GM23338 (cell line): ENCODE measurements at regions not wholly inside any gene's neighbourhood (a gene's known extent, or its start where the extent isn't known, plus 50 kb on each side); places are given as distances from the start of the nearest gene placed in this dataset.

Source experiments
- ATAC-seq: fragments of 200-7000 bp; cut with Tn5 transposase; 3 replicates; pipeline ENCODE4 v1.9.1; 2020
- DNase-seq: peaks from one replicate; pipeline ENCODE4 v3.0.0-alpha.2; 2015; ENCODE audit warnings: low spot score
- H2AFZ ChIP-seq: fragments of 200-600 bp; sonication (generic); 2 replicates; pipeline ENCODE4 v1.8.0; 2016; ENCODE audit warnings: antibody characterized with exemption, mild to moderate bottlenecking, moderate library complexity
- H3F3A ChIP-seq: fragments of 200-600 bp; sonication (generic); replicated peaks from 2 replicates; pipeline ENCODE4 v1.8.0; 2017; ENCODE audit warnings: antibody characterized with exemption, mixed run types, low read depth
- H3K27ac ChIP-seq: fragments of 200-600 bp; sonication (generic); 2 replicates; pipeline ENCODE4 v1.6.1; 2016; ENCODE audit warnings: low read depth
- H3K27me3 ChIP-seq: fragments of 200-600 bp; sonication (generic); 2 replicates; pipeline ENCODE4 v1.8.0; 2016; ENCODE audit warnings: mild to moderate bottlenecking, mixed run types, moderate library complexity; ENCODE audit not compliant: insufficient read depth
- H3K36me3 ChIP-seq: fragments of 200-600 bp; sonication (generic); 2 replicates; pipeline ENCODE4 v1.8.0; 2016; ENCODE audit warnings: mild to moderate bottlenecking; ENCODE audit not compliant: insufficient read depth
- H3K4me1 ChIP-seq: fragments of 200-600 bp; sonication (generic); 2 replicates; pipeline ENCODE4 v1.8.0; 2016; ENCODE audit warnings: mild to moderate bottlenecking, moderate library complexity; ENCODE audit not compliant: insufficient read depth
- H3K4me2 ChIP-seq: fragments of 200-600 bp; sonication (generic); 2 replicates; pipeline ENCODE4 v1.7.1; 2017; ENCODE audit warnings: mixed run types
- H3K4me3 ChIP-seq: fragments of 200-600 bp; sonication (generic); 2 replicates; pipeline ENCODE4 v1.6.1; 2016; ENCODE audit warnings: mixed run types
- H3K79me2 ChIP-seq: fragments of 200-600 bp; sonication (generic); replicated peaks from 2 replicates; pipeline ENCODE4 v1.8.0; 2017; ENCODE audit warnings: mild to moderate bottlenecking; ENCODE audit not compliant: insufficient read depth
- H3K9me2 ChIP-seq: fragments of 200-600 bp; sonication (generic); 2 replicates; pipeline ENCODE4 v1.8.0; 2017; ENCODE audit not compliant: insufficient read depth
- H4K20me1 ChIP-seq: fragments of 200-600 bp; sonication (generic); replicated peaks from 2 replicates; pipeline ENCODE4 v1.8.0; 2017; ENCODE audit warnings: mild to moderate bottlenecking; ENCODE audit not compliant: insufficient read depth
- H3K27ac Mint-ChIP-seq: 2 replicates; pipeline ENCODE4 v1.8.0; 2020; ENCODE audit warnings: inconsistent platforms, mild to moderate bottlenecking, moderate library complexity, mixed read lengths
- H3K27me3 Mint-ChIP-seq: 3 replicates; pipeline ENCODE4 v1.8.0; 2022; ENCODE audit warnings: low read depth, mild to moderate bottlenecking, moderate library complexity, mixed read lengths, inconsistent platforms; ENCODE audit not compliant: insufficient read depth, poor library complexity
- H3K36me3 Mint-ChIP-seq: 3 replicates; pipeline ENCODE4 v1.8.0; 2021; ENCODE audit warnings: low read depth, mild to moderate bottlenecking, inconsistent platforms, moderate library complexity, mixed read lengths
- H3K4me1 Mint-ChIP-seq: 3 replicates; pipeline ENCODE4 v1.8.0; 2020; ENCODE audit warnings: mild to moderate bottlenecking, inconsistent platforms, mixed read lengths
- H3K4me3 Mint-ChIP-seq: 3 replicates; pipeline ENCODE4 v1.8.0; 2021; ENCODE audit warnings: moderate library complexity, mild to moderate bottlenecking, inconsistent platforms, mixed read lengths
- H3K9me3 Mint-ChIP-seq: 3 replicates; pipeline ENCODE4 v1.8.0; 2020; ENCODE audit warnings: moderate library complexity, mild to moderate bottlenecking, inconsistent platforms, mixed read lengths
- CREB1 ChIP-seq: fragments of 250-450 bp; sonication (Bioruptor Pico); IDR thresholded peaks from 2 replicates; pipeline ENCODE4 v1.5.0; 2020; ENCODE audit warnings: low read depth, mild to moderate bottlenecking, moderate library complexity
- ETS1 ChIP-seq: IDR thresholded peaks from 2 replicates; pipeline ENCODE4 v1.6.1; 2016; ENCODE audit warnings: antibody characterized with exemption
- EZH2 ChIP-seq: fragments of 200-600 bp; sonication (generic); IDR thresholded peaks from one replicate; pipeline ENCODE4 v1.8.0; 2017; ENCODE audit warnings: antibody characterized with exemption, mild to moderate bottlenecking, low read depth; ENCODE audit not compliant: unreplicated experiment
- EZH2phosphoT487 ChIP-seq: fragments of 200-600 bp; sonication (generic); IDR thresholded peaks from one replicate; pipeline ENCODE4 v1.8.1; 2018; ENCODE audit warnings: antibody characterized with exemption; ENCODE audit not compliant: unreplicated experiment
- JUNB ChIP-seq: IDR thresholded peaks from one replicate; pipeline ENCODE4 v1.6.1; 2016; ENCODE audit warnings: antibody characterized with exemption; ENCODE audit not compliant: unreplicated experiment
- NANOG ChIP-seq: IDR thresholded peaks from 2 replicates; pipeline ENCODE4 v1.6.1; 2016; ENCODE audit warnings: antibody characterized with exemption, borderline replicate concordance
- STAT1 ChIP-seq: IDR thresholded peaks from one replicate; pipeline ENCODE4 v1.6.1; 2016; ENCODE audit warnings: antibody characterized with exemption; ENCODE audit not compliant: unreplicated experiment
- ZNF462 ChIP-seq: fragments of 250-450 bp; sonication (Bioruptor Pico); IDR thresholded peaks from 2 replicates; pipeline ENCODE4 v1.5.0; 2020; ENCODE audit warnings: mild to moderate bottlenecking, moderate library complexity

DNA sequence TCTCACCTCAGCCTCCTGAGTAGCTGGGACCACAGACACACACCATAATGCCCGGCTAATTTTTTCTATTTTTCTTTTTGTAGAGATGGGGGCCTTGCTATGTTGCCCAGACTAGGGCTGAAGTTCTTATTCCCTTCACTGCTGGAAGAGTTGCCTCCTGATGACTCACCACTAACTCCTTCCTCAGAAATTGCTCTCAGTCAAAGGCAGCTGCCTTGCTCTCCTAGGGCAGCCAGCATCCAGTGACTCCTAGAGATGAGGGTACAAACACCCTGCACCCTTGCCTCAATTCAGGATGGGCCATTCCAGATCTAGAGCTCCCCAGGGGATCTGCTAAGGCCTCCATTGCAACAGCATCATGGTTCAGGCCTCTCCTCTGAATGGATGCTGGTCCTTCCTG lies 54.0 kb upstream of the RASSF8 start (continued):
- TF ChIP-seq ZNF462, result no peak

DNA sequence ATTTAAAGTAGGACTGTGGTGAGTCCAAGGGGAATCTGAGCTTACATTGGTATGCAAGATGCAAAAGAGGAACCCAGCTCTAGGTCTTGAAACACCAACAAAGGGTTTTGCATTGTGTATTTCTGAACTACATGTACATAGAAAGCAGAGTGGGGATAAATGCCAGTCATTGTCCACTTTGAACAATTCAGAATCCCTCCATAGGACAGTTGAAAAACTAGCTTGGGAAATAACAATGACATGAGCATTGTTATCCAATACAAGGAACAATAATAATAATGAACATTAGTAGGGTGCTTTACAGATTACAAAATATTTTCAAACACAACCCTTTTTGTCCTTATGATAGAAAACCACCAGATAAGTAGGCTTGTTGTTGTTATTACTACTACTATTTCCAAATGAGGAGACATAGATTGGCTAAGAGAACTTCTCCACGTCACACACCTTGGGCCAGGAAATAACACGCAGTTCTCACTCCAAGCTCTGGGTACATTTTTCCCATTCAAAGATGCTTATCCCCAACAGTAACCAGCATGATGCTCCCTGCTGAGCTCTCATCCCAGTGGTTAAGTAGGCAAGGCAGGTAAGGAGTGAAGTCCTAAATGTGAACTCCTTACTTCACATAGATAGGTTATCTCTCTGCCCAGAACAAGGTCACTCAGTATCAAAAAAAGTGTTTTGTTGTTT lies 51.7 kb upstream of the RASSF8 start:
- H3K9me2 ChIP-seq, result peaks cover 8% of the 10 kb centered on the region
- no peaks in the 10 kb centered on the region for H3K27me3 ChIP-seq
- no peaks in the 10 kb centered on the region for H3K9me3 Mint-ChIP-seq
- no peaks in the 10 kb centered on the region for H3K27me3 Mint-ChIP-seq
- no peak overlapping the region for H3K27ac ChIP-seq
- H3K4me2 ChIP-seq, result no peak overlapping the region
- H3K27ac Mint-ChIP-seq, result no peak overlapping the region
- DNase-seq (no peak), ATAC-seq (no peak)
- H3K79me2 ChIP-seq, result no peaks in the 10 kb centered on the region
- no peaks in the 10 kb centered on the region for H4K20me1 ChIP-seq
- H3K36me3 ChIP-seq, result no peaks in the 10 kb centered on the region
- no peaks in the 10 kb centered on the region for H3K4me1 Mint-ChIP-seq
- H3K4me3 ChIP-seq, result no peak overlapping the region
- no peak overlapping the region for H2AFZ ChIP-seq
- no peaks in the 10 kb centered on the region for H3F3A ChIP-seq
- H3K4me3 Mint-ChIP-seq, result no peak overlapping the region
- no peaks in the 10 kb centered on the region for H3K4me1 ChIP-seq
- H3K36me3 Mint-ChIP-seq, result no peaks in the 10 kb centered on the region
- TF ChIP-seq ZNF462 (no peak), ETS1 (no peak), JUNB (no peak), EZH2phosphoT487 (no peak), EZH2 (no peak), CREB1 (CRISPR knock-in tag) (no peak), NANOG (no peak), STAT1 (no peak)
